HUES6 (cell line): ENCODE measurements at regions not wholly inside any gene's neighbourhood (a gene's known extent, or its start where the extent isn't known, plus 50 kb on each side); places are given as distances from the start of the nearest gene placed in this dataset.

Source experiments
- H3K27ac ChIP-seq: 2 replicates; pipeline ENCODE4 v1.7.0; 2013; ENCODE audit warnings: low read depth, mild to moderate bottlenecking, low read length, inconsistent platforms
- H3K27me3 ChIP-seq: 2 replicates; pipeline ENCODE4 v1.6.1; 2013; ENCODE audit warnings: low read length; ENCODE audit not compliant: control insufficient read depth, insufficient read depth
- H3K36me3 ChIP-seq: 2 replicates; pipeline ENCODE4 v1.6.1; 2013; ENCODE audit warnings: low read length; ENCODE audit not compliant: control insufficient read depth, insufficient read depth
- H3K4me1 ChIP-seq: 2 replicates; pipeline ENCODE4 v1.6.1; 2013; ENCODE audit warnings: low read length; ENCODE audit not compliant: control insufficient read depth, insufficient read depth
- H3K4me3 ChIP-seq: 2 replicates; pipeline ENCODE4 v1.5.1; 2013; ENCODE audit warnings: low read depth, low read length
- H3K9ac ChIP-seq: one replicate; pipeline ENCODE4 v1.6.1; 2013; ENCODE audit warnings: mild to moderate bottlenecking, low read length
- H3K9me3 ChIP-seq: 2 replicates; pipeline ENCODE4 v1.6.1; 2013; ENCODE audit warnings: low read depth, low read length; ENCODE audit not compliant: control insufficient read depth, insufficient read depth

- Histone ChIP-seq H3K27me3 (no peaks in the 10 kb centered on the region), H3K9ac (no peak overlapping the region), H3K27ac (no peak overlapping the region), H3K36me3 (no peaks in the 10 kb centered on the region), H3K4me3 (no peak overlapping the region), H3K4me1 (peaks cover 5% of the 10 kb centered on the region; the same call in 1 of the 2 replicates), H3K9me3 (no peaks in the 10 kb centered on the region)
Observed at GRCh38 chr2:19300961-19301360, 57.5 kb downstream of the OSR1 start.

GRCh38 chr2:19299522-19299921, 58.9 kb downstream of the OSR1 start:
- no peaks in the 10 kb centered on the region for H3K36me3 ChIP-seq
- H3K27me3 ChIP-seq: no peaks in the 10 kb centered on the region
- peaks cover 2% of the 10 kb centered on the region; the same call in 1 of the 2 replicates for H3K4me1 ChIP-seq
- no peak overlapping the region for H3K27ac ChIP-seq
- H3K9ac ChIP-seq: no peak overlapping the region
- H3K4me3 ChIP-seq: no peak overlapping the region
- H3K9me3 ChIP-seq: no peaks in the 10 kb centered on the region

DNA sequence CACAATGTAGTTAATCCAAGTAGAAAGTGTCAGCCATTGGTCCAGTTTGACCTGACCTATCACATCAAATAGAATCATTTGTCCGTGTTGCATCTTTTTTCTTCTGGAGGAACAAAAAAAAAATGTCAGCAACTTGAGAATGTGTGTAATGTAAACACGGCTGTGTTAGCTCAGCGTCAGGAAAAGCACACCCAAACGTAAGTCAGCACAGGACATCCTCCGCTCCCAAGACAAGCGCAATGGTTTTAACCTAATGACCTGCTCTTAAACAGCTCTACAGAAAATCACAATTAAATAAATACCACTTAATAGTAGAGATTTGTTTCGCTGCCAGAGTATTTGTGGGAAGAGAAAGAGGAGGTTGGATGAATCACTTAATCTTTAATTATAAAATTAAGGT, 59.4 kb downstream of the OSR1 start:
- Histone ChIP-seq H3K36me3 (no peaks in the 10 kb centered on the region), H3K9me3 (no peaks in the 10 kb centered on the region), H3K27ac (no peak overlapping the region), H3K27me3 (no peaks in the 10 kb centered on the region), H3K9ac (no peak overlapping the region), H3K4me3 (no peak overlapping the region), H3K4me1 (peaks cover 2% of the 10 kb centered on the region; the same call in 1 of the 2 replicates)

GRCh38 chr2:19297716-19298115, 60.7 kb downstream of the OSR1 start:
- Histone ChIP-seq H3K9ac (no peak overlapping the region), H3K27ac (no peak overlapping the region), H3K4me3 (no peak overlapping the region), H3K4me1 (peaks cover 2% of the 10 kb centered on the region; the same call in 1 of the 2 replicates), H3K9me3 (no peaks in the 10 kb centered on the region), H3K27me3 (no peaks in the 10 kb centered on the region), H3K36me3 (no peaks in the 10 kb centered on the region)

DNA sequence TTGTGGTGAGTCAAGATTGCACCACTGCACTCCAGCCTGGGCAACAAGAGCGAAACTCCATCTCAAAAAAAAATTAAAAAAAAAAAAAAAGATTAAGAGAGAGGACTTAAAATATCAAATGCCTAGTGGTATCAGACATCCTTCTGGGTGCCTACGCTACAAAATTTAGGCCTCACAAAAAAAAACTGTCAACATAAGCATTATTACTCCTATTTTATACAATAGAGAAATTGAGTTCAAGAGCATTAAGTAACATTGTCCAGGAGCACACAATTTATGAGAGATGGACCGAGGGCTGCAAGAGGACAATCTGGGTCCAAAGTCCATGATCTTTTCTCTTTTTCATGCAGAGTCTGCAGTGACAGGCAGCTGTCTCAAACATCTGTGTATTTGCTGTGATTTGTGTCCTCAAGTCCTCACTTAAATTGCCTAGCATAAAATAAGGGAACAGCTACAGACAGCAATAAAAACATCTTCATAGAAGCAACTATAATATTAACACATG, 62.4 kb downstream of the OSR1 start:
- no peak overlapping the region for H3K4me3 ChIP-seq
- no peaks in the 10 kb centered on the region for H3K36me3 ChIP-seq
- H3K27me3 ChIP-seq: no peaks in the 10 kb centered on the region
- no peaks in the 10 kb centered on the region for H3K4me1 ChIP-seq
- no peaks in the 10 kb centered on the region for H3K9me3 ChIP-seq
- no peak overlapping the region for H3K27ac ChIP-seq
- H3K9ac ChIP-seq: no peak overlapping the region

DNA sequence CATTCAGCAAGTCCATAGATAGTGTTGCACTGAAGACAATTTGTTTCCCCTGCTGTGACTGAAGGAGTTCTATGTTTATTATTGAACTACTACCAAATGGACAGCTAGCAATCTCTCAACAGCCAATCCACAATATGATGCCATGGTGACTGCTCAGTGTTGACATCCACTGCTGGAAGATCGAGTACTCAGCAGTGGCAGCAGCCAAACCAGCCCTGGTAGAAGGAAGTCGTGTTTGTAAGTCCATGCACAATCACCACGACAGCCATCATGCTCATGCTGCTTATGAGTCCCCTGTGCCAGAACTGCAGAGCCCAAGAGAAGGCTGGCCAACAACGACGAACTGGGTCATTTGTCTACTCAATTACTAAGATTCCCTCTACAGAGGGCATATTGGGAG, 66.4 kb downstream of the OSR1 start:
- no peaks in the 10 kb centered on the region for H3K9me3 ChIP-seq

GRCh38 chr2:19288291-19288690, 70.1 kb downstream of the OSR1 start:
- Histone ChIP-seq H3K27ac (no peak overlapping the region), H3K4me3 (no peak overlapping the region), H3K4me1 (no peaks in the 10 kb centered on the region), H3K27me3 (no peaks in the 10 kb centered on the region), H3K9me3 (no peaks in the 10 kb centered on the region), H3K9ac (no peak overlapping the region), H3K36me3 (no peaks in the 10 kb centered on the region)

More for the DNA sequence above, 66.4 kb downstream of the OSR1 start:
- no peaks in the 10 kb centered on the region for H3K4me1 ChIP-seq
- no peak overlapping the region for H3K4me3 ChIP-seq
- no peaks in the 10 kb centered on the region for H3K27me3 ChIP-seq
- H3K27ac ChIP-seq: no peak overlapping the region
- no peak overlapping the region for H3K9ac ChIP-seq
- H3K36me3 ChIP-seq: no peaks in the 10 kb centered on the region

GRCh38 chr2:19287324-19287723, 71.1 kb downstream of the OSR1 start:
- no peak overlapping the region for H3K27ac ChIP-seq
- H3K9ac ChIP-seq: no peak overlapping the region
- no peaks in the 10 kb centered on the region for H3K36me3 ChIP-seq
- no peaks in the 10 kb centered on the region for H3K9me3 ChIP-seq
- H3K4me3 ChIP-seq: no peak overlapping the region
- no peaks in the 10 kb centered on the region for H3K27me3 ChIP-seq
- no peaks in the 10 kb centered on the region for H3K4me1 ChIP-seq

DNA sequence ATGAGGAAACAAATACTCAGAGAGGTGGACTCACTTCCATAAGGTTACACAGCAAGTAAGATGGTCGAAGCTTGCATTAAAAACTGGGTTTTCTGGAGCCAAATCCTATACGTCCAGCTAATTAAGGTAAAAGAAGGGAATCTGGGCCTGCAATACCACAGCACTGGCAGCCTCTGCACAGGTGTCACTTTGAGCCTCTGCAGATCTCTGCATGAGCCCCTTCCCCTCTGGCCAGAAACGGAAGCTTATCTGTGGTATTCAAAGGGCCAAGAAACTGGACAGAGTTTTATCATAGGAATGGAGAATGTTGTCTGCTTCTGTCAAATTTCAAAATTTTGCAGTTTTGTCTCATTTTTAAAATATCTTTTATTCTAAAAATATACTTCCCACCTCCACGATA, 76.1 kb downstream of the OSR1 start:
- no peaks in the 10 kb centered on the region for H3K27me3 ChIP-seq
- no peak overlapping the region for H3K4me3 ChIP-seq
- H3K4me1 ChIP-seq: no peaks in the 10 kb centered on the region
- H3K36me3 ChIP-seq: no peaks in the 10 kb centered on the region
- H3K9me3 ChIP-seq: no peaks in the 10 kb centered on the region
- H3K27ac ChIP-seq: no peak overlapping the region
- no peak overlapping the region for H3K9ac ChIP-seq

DNA sequence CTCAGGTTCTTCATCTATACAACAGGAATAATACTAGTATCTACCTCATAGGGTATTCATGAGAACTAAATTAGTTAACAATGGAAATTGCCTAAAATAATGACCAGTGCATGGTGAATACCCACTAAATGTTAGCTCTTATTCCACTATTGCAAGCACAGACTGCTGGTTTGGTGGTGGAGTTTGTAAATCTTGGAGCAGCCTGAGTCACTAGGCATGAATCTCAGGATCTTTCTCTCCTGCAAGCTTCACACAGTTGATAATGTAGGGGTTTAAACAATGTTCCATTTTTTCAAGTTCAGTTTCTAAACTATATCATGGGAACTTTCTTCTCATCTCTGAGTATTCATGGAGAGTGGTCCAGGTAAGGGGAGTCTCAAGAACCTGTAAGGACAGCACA, 84.0 kb downstream of the OSR1 start:
- Histone ChIP-seq H3K27ac (no peak overlapping the region), H3K4me1 (no peaks in the 10 kb centered on the region), H3K9ac (no peak overlapping the region), H3K36me3 (no peaks in the 10 kb centered on the region), H3K4me3 (no peak overlapping the region), H3K27me3 (no peaks in the 10 kb centered on the region), H3K9me3 (no peaks in the 10 kb centered on the region)

DNA sequence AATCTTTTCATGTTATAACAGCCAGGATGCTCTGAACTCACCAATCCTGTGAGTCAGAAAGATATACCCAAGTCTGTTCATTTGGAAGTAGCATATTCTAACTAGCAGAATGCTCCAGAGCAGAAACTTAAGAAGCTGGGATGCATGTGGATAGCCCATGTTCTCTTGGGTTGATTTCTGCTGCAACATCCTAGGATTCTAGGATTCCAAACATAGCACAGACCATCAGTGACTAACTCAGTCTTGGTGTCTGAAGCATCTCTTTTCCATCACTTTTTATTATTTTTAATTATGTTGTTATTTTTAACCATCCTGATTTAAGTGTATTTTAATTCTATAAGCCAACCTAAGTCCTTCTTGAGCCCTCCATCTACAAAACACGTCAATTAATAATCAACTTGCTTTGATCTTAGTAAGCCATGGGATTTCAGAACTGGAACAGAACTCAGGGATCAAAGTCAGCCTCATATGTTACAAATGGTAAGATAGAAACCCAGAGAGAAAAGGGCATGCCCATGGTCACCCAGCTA, 85.4 kb downstream of the OSR1 start:
- H3K27me3 ChIP-seq: no peaks in the 10 kb centered on the region
- H3K36me3 ChIP-seq: no peaks in the 10 kb centered on the region
- no peaks in the 10 kb centered on the region for H3K4me1 ChIP-seq

DNA sequence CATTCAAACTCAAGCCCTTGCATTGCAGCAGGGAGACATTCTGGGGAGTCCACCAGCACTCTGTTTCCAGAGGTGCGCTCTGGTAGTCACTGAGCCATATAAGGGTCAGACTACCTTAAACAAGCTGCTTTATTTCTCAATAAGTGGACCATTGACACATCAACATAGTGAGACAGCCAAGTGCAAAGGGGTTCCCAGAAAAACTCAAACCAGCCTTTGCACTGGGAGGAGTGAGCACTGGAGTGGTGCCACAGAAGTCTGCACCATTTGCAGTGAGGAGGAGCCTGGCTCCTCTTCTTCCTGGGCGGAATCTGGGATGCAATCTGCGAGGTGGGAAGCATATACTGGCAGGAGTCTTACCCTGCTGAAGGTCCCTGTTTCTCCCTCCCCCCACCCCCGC, 86.4 kb downstream of the OSR1 start:
- Histone ChIP-seq H3K4me1 (no peaks in the 10 kb centered on the region), H3K27ac (no peak overlapping the region), H3K9ac (no peak overlapping the region), H3K27me3 (no peaks in the 10 kb centered on the region), H3K36me3 (no peaks in the 10 kb centered on the region), H3K4me3 (no peak overlapping the region), H3K9me3 (no peaks in the 10 kb centered on the region)

More for the DNA sequence above, 85.4 kb downstream of the OSR1 start:
- Histone ChIP-seq H3K27ac (no peak overlapping the region), H3K9me3 (no peaks in the 10 kb centered on the region), H3K9ac (no peak overlapping the region), H3K4me3 (no peak overlapping the region)
